ENCODE measurements at regions not wholly inside any gene's neighbourhood (a gene's known extent, or its start where the extent isn't known, plus 50 kb on each side); places are given as distances from the start of the nearest gene placed in this dataset.

DNA sequence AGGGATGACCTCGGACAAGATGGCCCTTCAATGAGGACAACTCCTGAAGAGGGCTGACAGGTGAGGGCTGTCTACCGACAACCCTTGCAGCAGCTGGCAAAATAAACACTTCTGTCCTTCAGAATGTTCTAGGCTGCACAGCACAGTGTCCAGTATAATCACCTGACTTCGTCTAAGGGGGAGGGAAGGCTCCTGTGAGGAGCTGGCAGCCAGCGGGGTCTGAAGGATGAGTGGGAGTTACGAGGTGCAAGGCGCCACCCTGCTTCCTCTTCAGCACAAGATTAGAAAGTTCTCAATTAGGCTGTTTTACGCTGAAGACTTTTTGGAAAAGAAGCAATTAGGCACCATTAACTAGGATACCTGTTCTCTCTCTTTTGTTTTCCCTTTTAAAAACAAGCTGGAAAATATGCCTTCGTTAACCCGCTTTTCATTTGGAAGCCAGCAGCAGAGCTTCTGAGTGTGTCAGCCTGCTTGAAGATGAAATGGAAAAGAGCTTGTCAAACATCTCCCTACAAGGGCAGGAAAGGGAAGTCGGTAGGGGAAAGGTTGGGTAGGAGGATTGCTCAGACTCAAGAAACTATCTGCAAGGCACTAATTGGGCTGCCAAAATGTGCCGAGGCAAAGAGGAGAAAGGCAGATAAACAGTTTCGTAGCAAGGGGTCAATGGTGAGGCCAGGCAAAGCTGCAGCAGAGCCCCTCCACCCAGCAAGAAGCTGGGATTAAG, 592.2 kb upstream of the CADM1 start:
- Mint-ChIP-seq H3K36me3 (ENCODE audit: insufficient read depth) (no peaks in the 10 kb centered on the region), H3K27ac (no peak overlapping the region), H3K27me3 (peaks cover 41% of the 10 kb centered on the region), H3K4me1 (ENCODE audit: low read depth) (peaks cover 10% of the 10 kb centered on the region), H3K9me3 (ENCODE audit: low read depth) (no peaks in the 10 kb centered on the region), H3K4me3 (ENCODE audit: low read depth) (no peak overlapping the region)
- TF ChIP-seq, protein P1, sequence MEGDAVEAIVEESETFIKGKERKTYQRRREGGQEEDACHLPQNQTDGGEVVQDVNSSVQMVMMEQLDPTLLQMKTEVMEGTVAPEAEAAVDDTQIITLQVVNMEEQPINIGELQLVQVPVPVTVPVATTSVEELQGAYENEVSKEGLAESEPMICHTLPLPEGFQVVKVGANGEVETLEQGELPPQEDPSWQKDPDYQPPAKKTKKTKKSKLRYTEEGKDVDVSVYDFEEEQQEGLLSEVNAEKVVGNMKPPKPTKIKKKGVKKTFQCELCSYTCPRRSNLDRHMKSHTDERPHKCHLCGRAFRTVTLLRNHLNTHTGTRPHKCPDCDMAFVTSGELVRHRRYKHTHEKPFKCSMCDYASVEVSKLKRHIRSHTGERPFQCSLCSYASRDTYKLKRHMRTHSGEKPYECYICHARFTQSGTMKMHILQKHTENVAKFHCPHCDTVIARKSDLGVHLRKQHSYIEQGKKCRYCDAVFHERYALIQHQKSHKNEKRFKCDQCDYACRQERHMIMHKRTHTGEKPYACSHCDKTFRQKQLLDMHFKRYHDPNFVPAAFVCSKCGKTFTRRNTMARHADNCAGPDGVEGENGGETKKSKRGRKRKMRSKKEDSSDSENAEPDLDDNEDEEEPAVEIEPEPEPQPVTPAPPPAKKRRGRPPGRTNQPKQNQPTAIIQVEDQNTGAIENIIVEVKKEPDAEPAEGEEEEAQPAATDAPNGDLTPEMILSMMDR (IDR thresholded peaks at IDR 0.05; ENCODE audit: unreplicated experiment), result no peak
- DNase-seq (ENCODE audit: low spot score, unreplicated experiment), result no peak

DNA sequence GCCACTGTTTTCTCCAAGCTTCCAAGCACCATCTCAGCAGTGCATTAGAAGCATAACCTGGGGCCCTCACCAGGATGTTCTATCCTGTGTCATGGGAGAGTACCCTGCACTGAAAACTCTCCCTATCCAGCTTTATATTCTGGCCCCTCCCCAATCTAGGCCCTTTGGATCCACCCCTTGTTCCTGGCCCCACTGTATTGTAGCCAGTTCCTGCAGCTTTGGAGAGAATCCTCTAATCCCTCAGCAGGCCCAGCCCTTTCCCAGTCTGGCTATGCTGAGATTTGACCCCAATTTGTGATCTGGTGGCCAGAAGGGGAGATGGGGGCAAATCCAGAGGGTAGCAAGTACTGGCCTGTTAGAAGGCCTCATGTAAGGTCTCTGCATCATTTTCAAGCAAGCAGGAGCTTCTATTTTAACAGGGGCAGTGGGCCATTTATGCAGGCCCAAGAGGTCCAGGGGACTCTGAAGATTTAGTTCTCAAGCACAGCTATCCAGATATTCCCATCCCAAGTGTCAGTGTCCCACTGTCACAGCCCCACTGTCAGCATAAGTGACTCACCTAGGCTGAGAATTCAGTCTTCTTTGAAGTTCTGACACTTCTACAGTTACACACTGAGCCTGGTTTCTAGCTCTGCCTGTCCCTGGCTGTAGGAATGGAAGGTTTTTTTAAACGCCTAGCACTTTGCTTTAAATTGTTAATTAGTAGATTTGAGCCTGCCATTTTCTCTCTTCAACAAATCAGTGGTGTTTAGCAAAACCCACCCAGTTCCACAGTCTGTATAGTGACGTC, 589.5 kb upstream of the CADM1 start:
- Mint-ChIP-seq H3K27me3 (peaks cover 29% of the 10 kb centered on the region), H3K4me1 (ENCODE audit: low read depth) (peaks cover 4% of the 10 kb centered on the region), H3K36me3 (ENCODE audit: insufficient read depth) (no peaks in the 10 kb centered on the region), H3K9me3 (ENCODE audit: low read depth) (no peaks in the 10 kb centered on the region), H3K27ac (no peak overlapping the region), H3K4me3 (ENCODE audit: low read depth) (no peak overlapping the region)
- TF ChIP-seq, protein P1 (IDR thresholded peaks at IDR 0.05; ENCODE audit: unreplicated experiment), result no peak
- DNase-seq (ENCODE audit: low spot score, unreplicated experiment), result no peak

DNA sequence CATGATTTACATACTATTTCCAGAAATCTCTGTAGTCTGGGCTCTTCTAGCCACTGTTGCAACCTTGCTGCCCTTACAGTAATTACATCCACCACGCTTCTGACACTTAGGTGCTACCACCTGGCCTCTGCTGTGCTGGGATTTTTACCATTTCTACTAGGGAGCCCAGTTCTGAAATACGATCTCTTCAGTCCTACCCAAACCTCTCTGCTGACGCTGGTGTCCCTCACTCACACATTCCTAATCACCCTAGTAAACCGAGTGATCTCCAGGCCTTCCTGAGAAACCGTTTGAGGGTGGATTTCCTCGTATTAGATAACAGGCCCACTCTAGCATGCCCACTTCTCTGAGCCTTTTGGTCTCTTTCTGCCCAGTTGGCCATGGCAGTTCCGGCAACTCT, 588.9 kb upstream of the CADM1 start:
- Mint-ChIP-seq H3K9me3 (ENCODE audit: low read depth) (no peaks in the 10 kb centered on the region), H3K36me3 (ENCODE audit: insufficient read depth) (no peaks in the 10 kb centered on the region), H3K27ac (no peak overlapping the region), H3K4me1 (ENCODE audit: low read depth) (no peaks in the 10 kb centered on the region), H3K4me3 (ENCODE audit: low read depth) (no peak overlapping the region), H3K27me3 (peaks cover 29% of the 10 kb centered on the region)
- TF ChIP-seq, protein P1 (IDR thresholded peaks at IDR 0.05; ENCODE audit: unreplicated experiment), result no peak
- no peak for DNase-seq (ENCODE audit: low spot score, unreplicated experiment)

DNA sequence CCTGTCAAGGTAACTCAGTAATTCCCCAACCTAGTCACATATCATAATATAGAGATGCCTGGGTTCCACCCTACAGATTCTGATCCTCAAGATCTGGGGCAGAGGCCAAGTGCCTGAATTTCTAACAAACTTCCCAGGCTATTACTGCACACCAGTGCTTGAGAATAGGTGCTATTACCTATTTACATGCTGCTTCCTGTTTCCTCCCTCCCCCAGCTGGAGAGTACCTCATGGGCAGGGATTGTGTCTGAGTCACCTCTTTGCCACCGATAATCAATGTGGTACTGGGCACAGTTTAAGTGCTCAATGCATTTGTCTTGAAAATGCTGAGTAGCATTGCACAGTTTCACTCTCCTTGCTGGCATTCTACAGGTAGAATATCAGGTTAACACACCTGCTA, 582.2 kb upstream of the CADM1 start:
- Mint-ChIP-seq H3K36me3 (ENCODE audit: insufficient read depth) (no peaks in the 10 kb centered on the region), H3K4me1 (ENCODE audit: low read depth) (no peaks in the 10 kb centered on the region), H3K4me3 (ENCODE audit: low read depth) (no peak overlapping the region), H3K27ac (no peak overlapping the region), H3K9me3 (ENCODE audit: low read depth) (no peaks in the 10 kb centered on the region), H3K27me3 (peaks cover 16% of the 10 kb centered on the region)
- TF ChIP-seq, protein P1 (IDR thresholded peaks at IDR 0.05; ENCODE audit: unreplicated experiment), result no peak
- DNase-seq (ENCODE audit: low spot score, unreplicated experiment), result no peak

DNA sequence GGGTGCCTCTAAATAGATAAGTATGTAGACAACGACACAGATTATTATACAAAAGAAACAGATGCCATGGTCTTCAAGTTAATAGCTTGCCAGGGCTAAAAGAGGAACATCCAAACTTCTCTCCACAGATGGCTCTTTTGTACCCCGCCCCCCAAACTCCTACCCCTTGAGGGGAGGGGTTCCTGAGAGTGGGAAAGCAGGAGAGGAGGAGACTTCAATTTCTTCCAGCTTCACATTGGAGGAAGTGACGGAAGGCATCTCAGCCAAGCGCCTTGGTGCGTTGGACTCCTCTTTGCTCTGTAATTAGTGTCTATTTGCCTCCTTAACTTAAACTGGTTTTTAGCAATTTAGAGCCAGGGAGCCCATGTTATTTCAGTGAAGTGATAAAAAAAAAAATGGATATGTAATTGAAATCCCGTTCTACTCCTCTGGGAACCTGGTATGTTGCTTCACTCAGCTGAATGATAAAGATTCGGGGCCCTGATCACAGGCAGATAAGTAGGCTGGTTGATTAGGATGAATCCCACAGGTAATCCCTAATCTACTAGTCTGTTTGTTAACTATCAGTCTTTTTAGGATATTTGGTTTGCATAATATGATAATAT, 580.9 kb upstream of the CADM1 start:
- no peak overlapping the region for H3K4me3 Mint-ChIP-seq (ENCODE audit: low read depth)
- no peak for DNase-seq (ENCODE audit: low spot score, unreplicated experiment)
- H3K4me1 Mint-ChIP-seq (ENCODE audit: low read depth), result no peaks in the 10 kb centered on the region
- no peaks in the 10 kb centered on the region for H3K36me3 Mint-ChIP-seq (ENCODE audit: insufficient read depth)
- H3K27ac Mint-ChIP-seq, result no peak overlapping the region
- H3K27me3 Mint-ChIP-seq, result peaks cover 28% of the 10 kb centered on the region
- TF ChIP-seq, protein P1 (IDR thresholded peaks at IDR 0.05; ENCODE audit: unreplicated experiment), result no peak
- H3K9me3 Mint-ChIP-seq (ENCODE audit: low read depth), result peaks cover 3% of the 10 kb centered on the region

Data from progenitor cell of endocrine pancreas (in vitro differentiated cells).